ENCODE measurements at regions not wholly inside any gene's neighbourhood (a gene's known extent, or its start where the extent isn't known, plus 50 kb on each side); places are given as distances from the start of the nearest gene placed in this dataset.

DNA sequence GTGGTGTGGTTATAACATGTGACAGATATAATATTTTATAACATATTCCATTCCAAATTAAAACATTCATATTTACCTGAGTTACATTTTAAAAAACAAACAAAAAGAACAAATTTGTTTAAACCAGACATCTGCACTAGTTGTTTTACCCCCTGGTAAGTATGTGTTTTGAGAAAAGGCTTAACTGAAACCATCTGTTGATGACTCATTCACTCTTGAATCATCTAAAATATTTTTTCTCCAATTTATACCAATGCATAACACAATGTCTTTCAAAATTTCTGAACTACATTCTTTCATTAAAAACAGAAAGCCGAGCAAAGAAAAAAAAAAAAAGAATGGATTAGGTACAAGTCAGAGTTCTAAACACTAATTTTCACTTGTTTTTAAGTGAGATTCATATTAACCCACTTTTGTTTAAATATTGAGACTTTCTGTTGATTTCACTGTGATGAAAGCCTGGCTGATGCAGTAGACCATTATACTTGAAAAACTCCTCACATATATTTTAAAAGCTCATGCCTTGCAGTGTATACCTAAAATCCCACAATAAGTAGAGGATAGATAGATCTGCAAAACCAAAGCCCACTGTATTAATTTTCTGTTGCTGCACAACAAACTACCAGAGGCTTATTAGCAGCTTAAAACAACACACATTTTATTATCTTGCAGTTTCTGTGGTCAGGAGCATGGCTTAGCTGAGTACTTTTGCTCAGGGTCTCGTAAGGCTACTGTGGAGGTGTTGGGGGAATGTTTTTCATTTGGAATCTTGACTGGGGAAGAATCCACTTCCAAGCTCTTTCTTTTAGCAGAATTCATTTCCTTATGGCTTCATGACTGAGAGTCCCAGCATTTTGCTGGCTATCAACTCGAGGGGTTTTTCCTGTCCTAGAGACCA, 221.5 kb downstream of the PCDH18 start:
- Histone ChIP-seq H3K4me1 (ENCODE audit: control insufficient read depth, insufficient read depth, low read length) (no peaks in the 10 kb centered on the region), H3K27me3 (replicated peaks in 1 of 2; ENCODE audit: control insufficient read depth in 2 of 2, insufficient read depth in 2 of 2, low read length in 1 of 2) (no peaks in the 10 kb centered on the region), H3K79me2 (ENCODE audit: control insufficient read depth, insufficient read depth, low read length) (no peaks in the 10 kb centered on the region), H3K4me2 (ENCODE audit: control insufficient read depth, insufficient read depth) (no peak overlapping the region), H3K36me3 (ENCODE audit: control insufficient read depth in 2 of 2, insufficient read depth in 2 of 2, low read length in 1 of 2) (no peaks in the 10 kb centered on the region), H3K9me3 (replicated peaks; ENCODE audit: control insufficient read depth, insufficient read depth, low read length) (no peaks in the 10 kb centered on the region), H4K20me1 (ENCODE audit: control insufficient read depth, insufficient read depth) (no peaks in the 10 kb centered on the region), H3K27ac (ENCODE audit: control insufficient read depth, insufficient read depth) (no peak overlapping the region), H3K9ac (ENCODE audit: control insufficient read depth, insufficient read depth, low read length) (no peak overlapping the region), H2AFZ (ENCODE audit: control insufficient read depth, low read depth, low read length) (no peak overlapping the region), H3K4me3 (no peak overlapping the region)
- SMC1A ChIA-PET (ENCODE audit: uncharacterized antibody, unreplicated experiment), result interaction anchor here (0.6 kb wide), 1 partner anchor 11 kb away, joined by 3 read pairs; no protein-coding TSS in a partner anchor
- TF ChIP-seq, protein P1, sequence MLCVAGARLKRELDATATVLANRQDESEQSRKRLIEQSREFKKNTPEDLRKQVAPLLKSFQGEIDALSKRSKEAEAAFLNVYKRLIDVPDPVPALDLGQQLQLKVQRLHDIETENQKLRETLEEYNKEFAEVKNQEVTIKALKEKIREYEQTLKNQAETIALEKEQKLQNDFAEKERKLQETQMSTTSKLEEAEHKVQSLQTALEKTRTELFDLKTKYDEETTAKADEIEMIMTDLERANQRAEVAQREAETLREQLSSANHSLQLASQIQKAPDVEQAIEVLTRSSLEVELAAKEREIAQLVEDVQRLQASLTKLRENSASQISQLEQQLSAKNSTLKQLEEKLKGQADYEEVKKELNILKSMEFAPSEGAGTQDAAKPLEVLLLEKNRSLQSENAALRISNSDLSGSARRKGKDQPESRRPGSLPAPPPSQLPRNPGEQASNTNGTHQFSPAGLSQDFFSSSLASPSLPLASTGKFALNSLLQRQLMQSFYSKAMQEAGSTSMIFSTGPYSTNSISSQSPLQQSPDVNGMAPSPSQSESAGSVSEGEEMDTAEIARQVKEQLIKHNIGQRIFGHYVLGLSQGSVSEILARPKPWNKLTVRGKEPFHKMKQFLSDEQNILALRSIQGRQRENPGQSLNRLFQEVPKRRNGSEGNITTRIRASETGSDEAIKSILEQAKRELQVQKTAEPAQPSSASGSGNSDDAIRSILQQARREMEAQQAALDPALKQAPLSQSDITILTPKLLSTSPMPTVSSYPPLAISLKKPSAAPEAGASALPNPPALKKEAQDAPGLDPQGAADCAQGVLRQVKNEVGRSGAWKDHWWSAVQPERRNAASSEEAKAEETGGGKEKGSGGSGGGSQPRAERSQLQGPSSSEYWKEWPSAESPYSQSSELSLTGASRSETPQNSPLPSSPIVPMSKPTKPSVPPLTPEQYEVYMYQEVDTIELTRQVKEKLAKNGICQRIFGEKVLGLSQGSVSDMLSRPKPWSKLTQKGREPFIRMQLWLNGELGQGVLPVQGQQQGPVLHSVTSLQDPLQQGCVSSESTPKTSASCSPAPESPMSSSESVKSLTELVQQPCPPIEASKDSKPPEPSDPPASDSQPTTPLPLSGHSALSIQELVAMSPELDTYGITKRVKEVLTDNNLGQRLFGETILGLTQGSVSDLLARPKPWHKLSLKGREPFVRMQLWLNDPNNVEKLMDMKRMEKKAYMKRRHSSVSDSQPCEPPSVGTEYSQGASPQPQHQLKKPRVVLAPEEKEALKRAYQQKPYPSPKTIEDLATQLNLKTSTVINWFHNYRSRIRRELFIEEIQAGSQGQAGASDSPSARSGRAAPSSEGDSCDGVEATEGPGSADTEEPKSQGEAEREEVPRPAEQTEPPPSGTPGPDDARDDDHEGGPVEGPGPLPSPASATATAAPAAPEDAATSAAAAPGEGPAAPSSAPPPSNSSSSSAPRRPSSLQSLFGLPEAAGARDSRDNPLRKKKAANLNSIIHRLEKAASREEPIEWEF (IDR thresholded peaks at IDR 0.05; ENCODE audit: insufficient replicate concordance, low read depth, low read length), result no peak
- TF ChIP-seq YY1 (IDR thresholded peaks at IDR 0.05; ENCODE audit: low read depth, low read length), result no peak
- no peak for TF ChIP-seq SPI1 (IDR thresholded peaks at IDR 0.05; ENCODE audit: borderline replicate concordance, insufficient read depth, low read depth, low read length)
- TF ChIP-seq ETV6 (conservative IDR thresholded peaks at IDR 0.05 in 1 of 2, IDR thresholded peaks at IDR 0.05 in 1 of 2; ENCODE audit: borderline replicate concordance in 1 of 2, low read depth in 1 of 2), result no peak
- TF ChIP-seq CHD2 (IDR thresholded peaks at IDR 0.05; ENCODE audit: borderline replicate concordance, low read depth, low read length), result no peak
- TF ChIP-seq RBBP5 (conservative IDR thresholded peaks at IDR 0.05), result no peak
- TF ChIP-seq FOXK2 (IDR thresholded peaks at IDR 0.05), result no peak
- TF ChIP-seq RFX5 (IDR thresholded peaks at IDR 0.05; ENCODE audit: low read depth, low read length), result no peak
- TF ChIP-seq NR2C2 (IDR thresholded peaks at IDR 0.05; ENCODE audit: borderline replicate concordance, control insufficient read depth, insufficient read length, low read depth), result no peak
- no peak for TF ChIP-seq JUND (IDR thresholded peaks at IDR 0.05; ENCODE audit: low read depth, low read length)
- no peak for TF ChIP-seq NFIC (IDR thresholded peaks at IDR 0.05; ENCODE audit: low read depth, low read length)
- no peak for TF ChIP-seq EP300 (IDR thresholded peaks at IDR 0.05; ENCODE audit: borderline replicate concordance in 1 of 2, control insufficient read depth in 1 of 2, low read depth in 2 of 2, low read length in 2 of 2)
- TF ChIP-seq, protein P2, sequence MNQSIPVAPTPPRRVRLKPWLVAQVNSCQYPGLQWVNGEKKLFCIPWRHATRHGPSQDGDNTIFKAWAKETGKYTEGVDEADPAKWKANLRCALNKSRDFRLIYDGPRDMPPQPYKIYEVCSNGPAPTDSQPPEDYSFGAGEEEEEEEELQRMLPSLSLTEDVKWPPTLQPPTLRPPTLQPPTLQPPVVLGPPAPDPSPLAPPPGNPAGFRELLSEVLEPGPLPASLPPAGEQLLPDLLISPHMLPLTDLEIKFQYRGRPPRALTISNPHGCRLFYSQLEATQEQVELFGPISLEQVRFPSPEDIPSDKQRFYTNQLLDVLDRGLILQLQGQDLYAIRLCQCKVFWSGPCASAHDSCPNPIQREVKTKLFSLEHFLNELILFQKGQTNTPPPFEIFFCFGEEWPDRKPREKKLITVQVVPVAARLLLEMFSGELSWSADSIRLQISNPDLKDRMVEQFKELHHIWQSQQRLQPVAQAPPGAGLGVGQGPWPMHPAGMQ (IDR thresholded peaks at IDR 0.05; ENCODE audit: borderline replicate concordance), result no peak
- no peak for TF ChIP-seq SMC3 (IDR thresholded peaks at IDR 0.05; ENCODE audit: borderline replicate concordance, low read length)
- TF ChIP-seq MAX (IDR thresholded peaks at IDR 0.05; ENCODE audit: low read depth, low read length), result no peak
- no peak for TF ChIP-seq EED (IDR thresholded peaks at IDR 0.05; ENCODE audit: low read depth)
- TF ChIP-seq MXI1 (IDR thresholded peaks at IDR 0.05; ENCODE audit: low read depth, low read length), result no peak
- WGBS (ENCODE audit: insufficient coverage, insufficient replicate concordance, low lambda C conversion rate, missing lambda C conversion rate), result 3% methylated on average over 3 of the region's 3 CpGs
- in situ Hi-C loops (cut with MboI), result no loop called here
- RAD21 ChIA-PET (ENCODE audit: unreplicated experiment), result no interaction called here
- FAIRE-seq (no peak), DNase-seq (ENCODE audit: low read depth, low spot score) (no peak), ATAC-seq (no peak)
- intact Hi-C loops (cut with micrococcal nuclease; ENCODE audit: unreplicated experiment), result no loop called here
- BruUV-seq (replicated peaks), result no TSS peak
- POLR2A ChIA-PET, result no interaction called here
- CTCF ChIA-PET, result no interaction called here
